ENCODE measurements at regions not wholly inside any gene's neighbourhood (a gene's known extent, or its start where the extent isn't known, plus 50 kb on each side); places are given as distances from the start of the nearest gene placed in this dataset.
"Not testable (repeated sequence)": the region's sequence is repeated elsewhere in the genome, so short reads cannot be mapped to it uniquely, and the experiment has no call there.

- DNase-seq: no peak
These were observed 245.1 kb upstream of the ATXN7L3B start for GRCh38 chr12:74292351-74293194.

GRCh38 chr12:74293689-74294131 is 243.9 kb upstream of the ATXN7L3B start:
- DNase-seq: no peak

GRCh38 chr12:74317078-74317601 is 220.5 kb upstream of the ATXN7L3B start:
- peak; percentile 40 for DNase-seq

GRCh38 chr12:74317741-74318140 is 219.9 kb upstream of the ATXN7L3B start:
- DNase-seq: no peak

GRCh38 chr12:74319886-74320285 is 217.7 kb upstream of the ATXN7L3B start:
- DNase-seq: no peak

- no peak for DNase-seq
These were observed 216.3 kb upstream of the ATXN7L3B start for GRCh38 chr12:74321381-74321780.

- no peak for DNase-seq
These were observed 214.8 kb upstream of the ATXN7L3B start for GRCh38 chr12:74322792-74323191.

- DNase-seq: no peak
These were observed 209.0 kb upstream of the ATXN7L3B start for GRCh38 chr12:74328623-74329022.

- DNase-seq: peak; percentile 26
These were observed 202.9 kb upstream of the ATXN7L3B start for GRCh38 chr12:74334780-74335179.

- no peak for DNase-seq
These were observed 199.7 kb upstream of the ATXN7L3B start for GRCh38 chr12:74337951-74338350.

- no peak for DNase-seq
These were observed 198.4 kb upstream of the ATXN7L3B start for GRCh38 chr12:74339211-74339610.

GRCh38 chr12:74349925-74350324 is 187.7 kb upstream of the ATXN7L3B start:
- no peak for DNase-seq

- no peak for DNase-seq
These were observed 172.3 kb upstream of the ATXN7L3B start for GRCh38 chr12:74365178-74365964.

GRCh38 chr12:74370608-74371216 is 166.9 kb upstream of the ATXN7L3B start:
- DNase-seq: no peak

- no peak for DNase-seq
These were observed 158.5 kb upstream of the ATXN7L3B start for GRCh38 chr12:74379114-74379513.

- no peak for DNase-seq
These were observed 155.7 kb upstream of the ATXN7L3B start for GRCh38 chr12:74381958-74382357.

GRCh38 chr12:74382983-74383382 is 154.7 kb upstream of the ATXN7L3B start:
- no peak for DNase-seq

- no peak for DNase-seq
These were observed 146.4 kb upstream of the ATXN7L3B start for GRCh38 chr12:74391283-74391682.

GRCh38 chr12:74393272-74393671 is 144.4 kb upstream of the ATXN7L3B start:
- no peak for DNase-seq

- DNase-seq: no peak
These were observed 143.0 kb upstream of the ATXN7L3B start for GRCh38 chr12:74394647-74395046.

- DNase-seq: no peak
These were observed 136.6 kb upstream of the ATXN7L3B start for GRCh38 chr12:74401035-74401434.

GRCh38 chr12:74401966-74402365 is 135.7 kb upstream of the ATXN7L3B start:
- DNase-seq: no peak

- not testable (repeated sequence) for DNase-seq
These were observed 134.5 kb upstream of the ATXN7L3B start for GRCh38 chr12:74403221-74403470.

Data from NCI-H510A (cell line).